A549 (cell line): ENCODE measurements at regions not wholly inside any gene's neighbourhood (a gene's known extent, or its start where the extent isn't known, plus 50 kb on each side); places are given as distances from the start of the nearest gene placed in this dataset.

ENCODE experiments used
- ATAC-seq, 2 experiments: fragments of 200-7000 bp in 1 of 2; fragments of >200 bp in 1 of 2; cut with Nextera tagmentation in 1 of 2; cut with Tn5 transposase in 1 of 2; 3 replicates each; pipeline versions ENCODE4 v1.8.0 to v1.9.1; 2018 to 2020; ENCODE audit warnings: mild to moderate bottlenecking in 1 of 2, moderate library complexity in 1 of 2
- CTCF ChIA-PET: fragments of 300-600 bp; sonication (Branson Sonifier 250); formaldehyde crosslinking; extraction: SDS; loops from one replicate; lab custom pipeline; 2021; ENCODE audit warnings: antibody characterized with exemption, inconsistent platforms; lab: Yijun Ruan, JAX
- POLR2A ChIA-PET: fragments of 350-600 bp; formaldehyde crosslinking; extraction: SDS; loops from one replicate; lab custom pipeline; 2021; ENCODE audit warnings: antibody characterized with exemption, inconsistent platforms; lab: Yijun Ruan, JAX
- DNase-seq, 2 experiments: peaks; one replicate each; pipeline versions ENCODE4 v3.0.0 to v3.0.0-alpha.2; 2011 to 2016; ENCODE audit warnings: low read depth in 1 of 2, low spot score in 1 of 2
- FAIRE-seq: peaks from 2 replicates; lab custom pipeline; 2011; peaks lifted over from hg19 to GRCh38; lab: Jason Lieb, UNC
- H3K27ac ChIP-seq, 2 experiments: fragments of >200 bp; sonication (Bioruptor Twin); formaldehyde crosslinking; 3 replicates each; pipeline ENCODE4 v1.5.1; 2016 to 2017
- H3K4me1 ChIP-seq: fragments of >200 bp; sonication (Bioruptor Twin); formaldehyde crosslinking; 3 replicates; pipeline ENCODE4 v1.6.1; 2016
- H3K4me2 ChIP-seq: fragments of >200 bp; sonication (Bioruptor Twin); formaldehyde crosslinking; 3 replicates; pipeline ENCODE4 v1.6.1; 2016
- H3K4me3 ChIP-seq: fragments of >200 bp; sonication (Bioruptor Twin); formaldehyde crosslinking; 3 replicates; pipeline ENCODE4 v1.5.1; 2016
- H3K9me3 ChIP-seq: fragments of >200 bp; sonication (Bioruptor Twin); formaldehyde crosslinking; 3 replicates; pipeline ENCODE4 v1.6.1; 2016
- CHD4 ChIP-seq: fragments of 200-600 bp; sonication (generic); IDR thresholded peaks from 2 replicates; pipeline ENCODE4 v1.6.1; 2016; ENCODE audit warnings: antibody characterized with exemption, mild to moderate bottlenecking, borderline replicate concordance
- ELK1 ChIP-seq: fragments of 150-350 bp; IDR thresholded peaks from 2 replicates; pipeline ENCODE4 v1.6.1; 2014; ENCODE audit warnings: low read depth, mild to moderate bottlenecking, low read length
- FOSB ChIP-seq: fragments of 250-450 bp; sonication (Bioruptor Pico); IDR thresholded peaks from 2 replicates; pipeline ENCODE4 v1.5.0; 2020; ENCODE audit warnings: mild to moderate bottlenecking, moderate library complexity
- FOSL2 ChIP-seq, 2 experiments: fragments of 450-650 bp in 1 of 2; fragments of >200 bp in 1 of 2; sonication (Bioruptor Twin) in 1 of 2; formaldehyde crosslinking; IDR thresholded peaks; 2 replicates each; pipeline versions ENCODE4 v1.5.0 to v1.6.1; 2016 to 2020; ENCODE audit warnings: mild to moderate bottlenecking in 1 of 2, moderate library complexity in 1 of 2
- JUN ChIP-seq, 2 experiments: fragments of >200 bp; sonication (Bioruptor Twin); formaldehyde crosslinking; IDR thresholded peaks; 2 replicates in 1 of 2; 3 replicates in 1 of 2; pipeline ENCODE4 v1.6.1; 2016 to 2017
- KDM1A ChIP-seq: fragments of 200-600 bp; sonication (generic); IDR thresholded peaks from 2 replicates; pipeline ENCODE4 v1.6.1; 2016; ENCODE audit warnings: low read depth, mild to moderate bottlenecking
- KDM5A ChIP-seq: fragments of 200-600 bp; sonication (generic); IDR thresholded peaks from 2 replicates; pipeline ENCODE4 v1.6.1; 2016; ENCODE audit warnings: antibody characterized with exemption, mild to moderate bottlenecking
- MAFK ChIP-seq: fragments of 450-650 bp; IDR thresholded peaks from 2 replicates; pipeline ENCODE4 v1.6.1; 2014; ENCODE audit not compliant: partially characterized antibody
- MAX ChIP-seq: IDR thresholded peaks from 2 replicates; pipeline ENCODE4 v1.6.1; 2012
- NR3C1 ChIP-seq: fragments of >200 bp; sonication (Bioruptor Twin); formaldehyde crosslinking; IDR thresholded peaks from 3 replicates; pipeline ENCODE4 v1.6.1; 2017
- RFX5 ChIP-seq: fragments of 450-650 bp; IDR thresholded peaks from 2 replicates; pipeline ENCODE4 v1.7.1; 2014; ENCODE audit warnings: antibody characterized with exemption, mild to moderate bottlenecking, moderate library complexity
- SMC3 ChIP-seq: fragments of >200 bp; sonication (Bioruptor Twin); formaldehyde crosslinking; IDR thresholded peaks from 3 replicates; pipeline ENCODE4 v1.6.1; 2018; ENCODE audit warnings: inconsistent platforms
- TFCP2L1 ChIP-seq: fragments of 250-450 bp; sonication (Bioruptor Pico); IDR thresholded peaks from 2 replicates; pipeline ENCODE4 v1.5.0; 2021; ENCODE audit warnings: mild to moderate bottlenecking
- WGBS: methylation state at CpG from one replicate; pipeline ENCODE4 v1.1.6; 2017; ENCODE audit errors: missing lambda C conversion rate; 5-methylcytosine and 5-hydroxymethylcytosine counted together
- TF ChIP-seq, protein P1 (sequence below): IDR thresholded peaks from 2 replicates; pipeline ENCODE4 v1.6.1; 2012
- TF ChIP-seq, protein P2 (sequence below): fragments of 250-450 bp; sonication (Bioruptor Pico); IDR thresholded peaks from 2 replicates; pipeline ENCODE4 v1.5.0; 2021; ENCODE audit warnings: mild to moderate bottlenecking, moderate library complexity, borderline replicate concordance
- TF ChIP-seq, protein P3 (sequence below): fragments of 450-650 bp; IDR thresholded peaks from 2 replicates; pipeline ENCODE4 v1.6.1; 2014; ENCODE audit warnings: antibody characterized with exemption

DNA sequence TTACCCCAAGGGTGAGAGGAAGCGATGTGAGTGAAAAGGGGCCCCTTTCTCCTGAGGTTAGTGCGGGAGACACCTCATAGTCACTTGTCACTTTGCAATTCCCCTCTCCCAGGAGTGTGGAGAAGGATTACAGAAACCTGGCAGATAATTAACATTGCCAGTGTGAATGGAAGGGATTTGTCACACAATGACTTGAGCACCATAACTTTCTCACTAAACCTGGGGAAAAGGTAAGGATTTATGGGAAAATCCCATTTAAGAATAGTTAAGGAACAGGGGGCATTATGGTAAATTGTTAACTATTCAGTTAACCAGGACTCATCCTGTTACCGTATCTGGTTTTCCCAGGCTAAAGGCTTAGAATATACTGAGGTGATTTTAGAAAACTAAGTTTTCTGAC, 219.5 kb upstream of the JAG1 start (continued):
- TF ChIP-seq ELK1: no peak

DNA sequence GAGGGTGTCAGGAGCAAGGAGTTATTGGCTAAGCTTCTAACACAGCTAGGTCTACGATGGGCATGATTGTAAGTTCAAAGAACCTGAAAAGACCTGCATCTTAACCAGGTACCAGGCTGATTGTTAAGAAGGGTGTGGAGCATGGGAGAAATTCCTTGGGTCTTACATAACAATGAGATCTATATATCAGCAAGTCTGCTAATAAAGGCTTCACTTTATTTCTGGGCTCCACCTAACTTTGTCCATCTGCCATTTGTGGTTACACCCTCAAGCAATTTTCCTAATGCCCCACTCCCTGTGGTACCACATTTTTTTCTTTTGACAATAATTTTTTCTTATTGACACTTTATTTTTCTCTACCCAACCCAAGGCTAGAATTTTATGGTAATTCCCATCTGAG, 223.5 kb upstream of the JAG1 start:
- TF ChIP-seq FOSB (CRISPR knock-in tag): no peak
- TF ChIP-seq, protein P1, sequence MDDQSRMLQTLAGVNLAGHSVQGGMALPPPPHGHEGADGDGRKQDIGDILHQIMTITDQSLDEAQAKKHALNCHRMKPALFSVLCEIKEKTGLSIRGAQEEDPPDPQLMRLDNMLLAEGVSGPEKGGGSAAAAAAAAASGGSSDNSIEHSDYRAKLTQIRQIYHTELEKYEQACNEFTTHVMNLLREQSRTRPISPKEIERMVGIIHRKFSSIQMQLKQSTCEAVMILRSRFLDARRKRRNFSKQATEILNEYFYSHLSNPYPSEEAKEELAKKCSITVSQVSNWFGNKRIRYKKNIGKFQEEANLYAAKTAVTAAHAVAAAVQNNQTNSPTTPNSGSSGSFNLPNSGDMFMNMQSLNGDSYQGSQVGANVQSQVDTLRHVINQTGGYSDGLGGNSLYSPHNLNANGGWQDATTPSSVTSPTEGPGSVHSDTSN: no peak
- no peak for TF ChIP-seq NR3C1
- TF ChIP-seq, protein P2, sequence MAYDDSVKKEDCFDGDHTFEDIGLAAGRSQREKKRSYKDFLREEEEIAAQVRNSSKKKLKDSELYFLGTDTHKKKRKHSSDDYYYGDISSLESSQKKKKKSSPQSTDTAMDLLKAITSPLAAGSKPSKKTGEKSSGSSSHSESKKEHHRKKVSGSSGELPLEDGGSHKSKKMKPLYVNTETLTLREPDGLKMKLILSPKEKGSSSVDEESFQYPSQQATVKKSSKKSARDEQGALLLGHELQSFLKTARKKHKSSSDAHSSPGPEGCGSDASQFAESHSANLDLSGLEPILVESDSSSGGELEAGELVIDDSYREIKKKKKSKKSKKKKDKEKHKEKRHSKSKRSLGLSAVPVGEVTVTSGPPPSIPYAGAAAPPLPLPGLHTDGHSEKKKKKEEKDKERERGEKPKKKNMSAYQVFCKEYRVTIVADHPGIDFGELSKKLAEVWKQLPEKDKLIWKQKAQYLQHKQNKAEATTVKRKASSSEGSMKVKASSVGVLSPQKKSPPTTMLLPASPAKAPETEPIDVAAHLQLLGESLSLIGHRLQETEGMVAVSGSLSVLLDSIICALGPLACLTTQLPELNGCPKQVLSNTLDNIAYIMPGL (CRISPR knock-in tag): no peak
- TF ChIP-seq JUN (IDR thresholded peaks at IDR 0.05): no peak
- no peak for TF ChIP-seq MAFK
- no peak for TF ChIP-seq KDM5A
- TF ChIP-seq SMC3: no peak
- no peak for TF ChIP-seq RFX5
- TF ChIP-seq, all 56 proteins: peak for 0
- no peak for FAIRE-seq
- Histone ChIP-seq H3K4me2 (no peak overlapping the region), H3K27ac (peak overlapping the region in 1 of 2 experiments; percentile 37; a peak in 1 of 6 replicates), H3K9me3 (no peaks in the 10 kb centered on the region), H3K4me1 (peaks cover 7% of the 10 kb centered on the region), H3K4me3 (no peak overlapping the region)
- CTCF ChIA-PET: interaction anchor here (1.8 kb wide), 1 partner anchor 9 kb away, joined by 5 read pairs; no protein-coding TSS in a partner anchor
- DNase-seq: no peak
- POLR2A ChIA-PET: no interaction called here
- WGBS: 88% methylated on average over 1 of the region's 1 CpG
- no peak for ATAC-seq

DNA sequence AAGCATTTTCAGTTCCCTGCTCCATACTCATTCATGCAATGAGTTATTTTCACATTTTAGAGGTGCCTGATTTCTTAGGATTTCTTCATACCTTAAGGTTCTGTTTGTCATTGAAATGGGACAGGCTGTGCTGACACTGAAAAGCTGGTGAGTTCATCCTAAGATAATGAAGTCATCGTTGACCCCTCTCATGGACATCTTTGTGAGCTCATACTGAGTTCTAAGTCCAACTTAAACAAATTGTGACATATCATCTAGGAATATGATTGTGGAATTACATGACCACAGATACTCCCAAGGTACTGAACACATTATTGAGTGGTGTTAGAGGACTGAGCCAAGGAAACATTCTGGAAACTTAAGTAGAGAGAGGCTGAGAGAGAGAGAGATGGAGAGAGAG, 224.8 kb upstream of the JAG1 start:
- Histone ChIP-seq H3K4me3 (no peak overlapping the region), H3K9me3 (no peaks in the 10 kb centered on the region), H3K4me2 (peak overlapping the region; percentile 15; the same call in 1 of the 3 replicates), H3K27ac (peak overlapping the region in 1 of 2 experiments; percentile 46; a peak in 1 of 6 replicates), H3K4me1 (peaks cover 10% of the 10 kb centered on the region)
- ChIA-PET POLR2A (no interaction called here), CTCF (interaction anchor here (1.5 kb wide), 1 partner anchor 645 kb away, joined by 4 read pairs; no protein-coding TSS in a partner anchor)
- FAIRE-seq (peak; percentile 89), DNase-seq (peak in 1 of 2 experiments; percentile 54), ATAC-seq (peak; percentile 38 to 50; a peak in 4 of 6 replicates)
- TF ChIP-seq CHD4 (no peak), FOSL2 (IDR thresholded peaks at IDR 0.05) (no peak), FOSL2 (CRISPR knock-in tag; IDR thresholded peaks at IDR 0.05) (0 out of 2 replicates have a peak, but pooled peaks have one; percentile 23)
- 29% methylated on average over 1 of the region's 1 CpG for WGBS

DNA sequence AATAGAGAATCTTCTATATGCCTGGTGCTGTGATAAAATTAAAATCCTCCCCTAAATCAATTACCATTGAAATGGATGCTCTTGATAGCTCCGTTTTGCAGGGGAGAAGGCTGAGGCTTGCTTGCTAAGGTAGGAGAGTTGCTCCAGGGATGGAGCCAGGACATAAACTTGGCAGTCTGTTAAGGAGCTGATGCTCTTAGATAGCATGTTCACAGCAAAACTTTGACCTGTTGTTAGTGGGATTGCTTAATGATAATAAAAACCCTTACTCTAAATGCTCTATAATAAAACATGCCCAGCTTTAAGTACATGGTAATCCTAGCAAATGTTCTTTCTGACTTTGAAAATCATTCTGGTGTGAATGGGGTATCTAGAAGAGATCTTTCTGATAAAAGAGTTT, 228.4 kb upstream of the JAG1 start:
- Histone ChIP-seq H3K4me3 (no peak overlapping the region), H3K9me3 (no peaks in the 10 kb centered on the region), H3K4me2 (no peak overlapping the region), H3K27ac (no peak overlapping the region; a peak in 1 of 6 replicates), H3K4me1 (peaks cover 10% of the 10 kb centered on the region)
- CTCF ChIA-PET: interaction anchor here (1.4 to 2.0 kb wide), 5 partner anchors 12 to 642 kb away, joined by 3 to 7 read pairs (median 4); partner anchors contain the start of gene JAG1
- no peak for ATAC-seq
- TF ChIP-seq SMC3 (no peak), KDM1A (no peak), MAX (no peak), TFCP2L1 (CRISPR knock-in tag) (no peak)
- TF ChIP-seq, protein P3, sequence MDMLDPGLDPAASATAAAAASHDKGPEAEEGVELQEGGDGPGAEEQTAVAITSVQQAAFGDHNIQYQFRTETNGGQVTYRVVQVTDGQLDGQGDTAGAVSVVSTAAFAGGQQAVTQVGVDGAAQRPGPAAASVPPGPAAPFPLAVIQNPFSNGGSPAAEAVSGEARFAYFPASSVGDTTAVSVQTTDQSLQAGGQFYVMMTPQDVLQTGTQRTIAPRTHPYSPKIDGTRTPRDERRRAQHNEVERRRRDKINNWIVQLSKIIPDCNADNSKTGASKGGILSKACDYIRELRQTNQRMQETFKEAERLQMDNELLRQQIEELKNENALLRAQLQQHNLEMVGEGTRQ: no peak
- no peak for FAIRE-seq
- POLR2A ChIA-PET: no interaction called here
- WGBS: 84% methylated on average over 1 of the region's 1 CpG
- no peak for DNase-seq
